ENCODE measurements at regions not wholly inside any gene's neighbourhood (a gene's known extent, or its start where the extent isn't known, plus 50 kb on each side); places are given as distances from the start of the nearest gene placed in this dataset.
"Not testable (repeated sequence)": the region's sequence is repeated elsewhere in the genome, so short reads cannot be mapped to it uniquely, and the experiment has no call there.

DNA sequence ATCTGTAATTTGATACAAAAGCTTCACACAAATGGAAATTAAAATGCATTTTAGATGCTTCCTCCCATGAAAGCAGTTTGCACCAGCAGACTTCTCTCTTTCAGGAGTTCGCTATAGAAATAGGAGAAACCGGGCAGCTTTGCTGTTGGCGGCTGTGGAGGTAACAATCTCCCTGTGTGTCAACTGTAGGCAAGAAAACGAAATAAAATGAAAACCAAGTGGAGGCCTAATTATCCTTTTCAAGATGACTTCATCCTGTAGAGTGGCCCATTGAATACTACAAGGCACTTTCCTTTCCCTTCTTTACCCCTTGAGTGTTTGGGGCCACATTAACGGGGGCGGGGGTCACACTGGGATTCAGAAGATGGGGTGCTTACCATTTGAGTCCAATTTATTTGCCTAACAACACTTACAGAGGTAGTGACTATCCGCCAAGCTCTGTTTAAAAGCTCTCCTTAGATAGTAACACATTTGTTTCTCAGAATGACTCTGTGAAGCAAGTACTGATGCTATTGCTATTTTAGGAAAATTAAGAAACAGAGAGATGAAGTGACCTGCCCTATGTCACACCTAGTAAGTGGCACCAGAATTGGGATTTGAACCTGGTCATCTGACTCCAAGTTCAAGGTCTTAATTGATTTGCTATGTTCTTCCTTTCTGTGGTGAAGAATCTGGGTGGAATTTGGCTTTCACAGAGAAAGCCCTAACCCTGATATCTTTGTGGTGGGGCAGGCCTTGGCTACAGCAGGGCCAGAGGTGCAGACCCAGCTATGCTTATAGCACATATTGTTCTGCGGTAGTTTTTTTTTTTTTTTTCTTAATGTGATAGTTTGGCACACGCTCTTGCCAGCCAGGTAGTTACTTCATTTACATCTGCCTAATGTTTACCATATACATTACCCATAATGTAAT is 125.5 kb upstream of the MPHOSPH6 start:
- DNase-seq = no peak

DNA sequence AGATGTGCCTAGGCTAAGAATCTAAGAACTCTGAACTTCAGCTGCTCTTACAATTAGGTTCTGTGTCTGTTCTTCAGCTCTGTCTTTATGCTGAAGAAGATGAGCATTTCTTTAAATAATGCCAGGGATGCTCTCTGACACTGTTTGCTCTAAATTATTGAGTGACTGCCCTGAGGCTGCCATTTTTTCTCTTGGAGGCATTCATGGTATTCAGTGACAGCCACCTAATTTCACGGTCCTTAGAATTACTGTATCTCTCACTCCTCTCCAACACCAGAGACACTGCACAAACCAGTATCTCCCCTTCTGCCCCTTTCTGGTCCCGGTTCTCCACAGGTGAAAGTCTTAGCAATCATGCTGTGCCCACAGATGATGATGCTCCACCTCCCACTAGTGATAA is 123.6 kb upstream of the MPHOSPH6 start:
- DNase-seq = no peak

DNA sequence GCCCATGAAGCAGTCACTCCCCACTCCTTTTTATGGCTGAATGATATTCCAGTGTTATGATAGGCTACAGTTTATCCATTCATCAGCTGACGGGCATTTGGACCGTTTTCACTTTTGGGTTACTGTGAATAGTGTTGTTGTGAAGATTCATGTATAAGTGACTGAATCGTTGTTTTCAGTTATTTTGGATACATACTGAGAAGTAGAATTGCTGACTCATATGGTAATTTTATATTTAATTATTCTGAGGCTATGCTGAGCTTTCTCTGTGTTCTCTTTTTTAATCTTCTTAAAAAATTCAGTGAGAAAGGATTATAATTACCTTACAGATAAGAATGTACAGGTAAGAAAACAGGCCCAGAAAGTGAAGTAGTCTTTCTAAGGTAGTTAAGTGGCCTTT is 117.9 kb upstream of the MPHOSPH6 start:
- no peak for DNase-seq

DNA sequence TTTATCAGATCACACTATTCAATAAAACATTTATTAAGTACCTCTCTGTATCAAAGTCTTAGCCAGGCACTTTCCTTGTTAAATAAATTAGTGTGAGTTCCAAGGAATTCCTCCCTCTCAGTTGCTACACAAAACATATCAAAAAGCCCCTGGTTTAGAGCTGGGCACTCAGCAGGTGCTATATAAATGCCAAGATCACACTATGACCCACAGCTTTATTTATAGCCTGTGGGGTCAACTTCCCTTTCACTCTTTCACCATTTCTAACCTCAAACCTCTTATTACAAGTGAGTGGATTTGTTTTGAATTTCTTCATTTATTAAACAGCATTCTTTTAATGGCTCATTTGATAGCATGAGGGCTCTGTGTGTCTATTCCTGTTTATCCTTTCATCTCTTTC is 112.6 kb upstream of the MPHOSPH6 start:
- no peak for DNase-seq

DNA sequence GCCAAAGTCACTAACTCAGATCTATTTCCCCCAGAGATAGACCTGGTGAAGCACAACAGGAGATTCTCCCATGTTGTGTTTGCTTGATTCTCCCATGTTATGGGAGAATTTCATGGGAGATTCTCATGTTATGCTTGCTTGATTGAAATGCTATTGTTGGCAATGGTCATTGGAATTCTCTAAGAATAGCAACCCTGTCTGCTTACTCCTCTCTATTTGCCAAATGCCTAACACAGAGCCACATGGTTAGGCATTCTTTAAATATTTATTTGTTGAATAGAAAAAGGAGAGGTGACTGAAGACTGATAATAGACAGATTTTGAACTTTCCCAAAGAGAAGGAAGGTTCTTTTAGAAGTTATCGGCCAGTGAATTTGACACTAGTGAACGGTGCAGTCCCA is 111.5 kb upstream of the MPHOSPH6 start:
- DNase-seq = no peak

DNA sequence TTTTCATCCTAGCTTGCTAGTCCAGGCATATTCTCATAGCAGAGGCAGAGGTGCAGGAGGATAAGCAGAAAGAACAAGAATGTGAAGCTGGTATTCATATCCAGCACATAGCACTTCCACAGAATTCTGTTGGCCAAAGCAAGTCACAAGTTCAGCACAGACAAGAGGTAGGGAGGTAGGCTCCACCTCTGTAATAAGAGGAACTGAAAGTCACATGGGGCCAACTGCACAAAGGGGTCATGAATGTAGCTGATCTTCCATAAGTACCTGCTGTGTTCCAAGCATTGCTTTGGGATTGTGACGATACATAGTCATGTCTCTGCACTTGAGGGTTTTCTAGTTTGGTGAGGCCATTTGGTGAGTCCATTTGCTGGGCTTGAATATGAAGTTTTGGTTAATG is 110.8 kb upstream of the MPHOSPH6 start:
- DNase-seq = no peak

DNA sequence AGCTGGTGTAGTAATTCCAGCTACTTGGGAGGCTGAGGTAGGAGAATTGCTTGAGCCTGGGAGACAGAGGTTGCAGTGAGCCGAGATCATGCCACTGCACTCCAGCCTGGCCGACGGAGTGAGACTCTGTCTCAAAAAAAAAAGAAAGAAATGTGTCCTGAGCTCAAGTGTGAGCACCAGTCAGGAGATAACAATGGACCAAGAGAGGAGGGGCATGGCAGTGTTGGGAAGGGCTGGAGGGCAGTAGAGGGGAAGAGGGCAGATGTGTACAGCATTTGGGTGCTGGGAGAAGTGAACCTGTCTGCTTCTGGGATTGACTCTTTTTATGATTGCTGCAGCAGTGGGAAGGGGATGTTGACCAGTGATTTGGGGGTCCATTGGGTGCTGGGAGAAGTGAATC is 105.3 kb upstream of the MPHOSPH6 start:
- not testable (repeated sequence) for DNase-seq

DNA sequence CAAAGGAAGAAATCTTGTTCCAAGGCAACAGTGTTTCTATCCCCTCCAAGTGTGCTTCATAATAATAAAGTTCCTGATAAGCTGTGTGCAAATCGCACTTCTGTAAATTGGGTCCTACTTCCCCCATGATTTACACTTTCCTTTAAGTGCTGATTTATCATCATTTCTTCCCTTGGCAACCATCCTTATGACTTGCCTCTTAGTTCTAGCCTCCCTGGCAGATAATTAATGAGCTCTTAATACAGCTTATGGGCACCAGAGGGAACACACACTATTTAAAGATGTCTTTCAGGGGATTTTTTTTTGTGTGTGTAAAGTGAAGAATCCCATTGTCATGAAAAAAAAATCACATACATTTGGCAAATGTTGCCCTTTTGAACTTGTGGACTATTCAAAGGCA is 101.6 kb upstream of the MPHOSPH6 start:
- no peak for DNase-seq

DNA sequence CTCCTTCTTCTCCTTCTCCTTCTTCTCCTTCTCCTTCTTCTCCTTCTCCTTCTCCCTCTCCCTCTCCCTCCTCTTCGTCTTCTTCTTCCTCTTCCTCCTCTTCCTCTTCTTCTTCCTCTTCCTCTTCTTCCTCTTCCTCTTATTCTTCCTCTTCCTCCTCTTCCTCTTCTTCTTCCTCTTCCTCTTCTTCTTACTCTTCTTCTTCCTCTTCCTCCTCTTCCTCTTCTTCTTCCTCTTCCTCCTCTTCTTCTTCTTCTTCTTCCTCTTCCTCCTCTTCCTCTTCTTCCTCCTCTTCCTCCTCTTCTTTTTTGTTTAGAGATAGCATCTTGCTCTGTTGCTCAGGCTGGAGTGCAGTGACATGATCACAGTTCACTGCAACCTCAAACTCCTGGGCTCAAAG is 97.7 kb upstream of the MPHOSPH6 start:
- not testable (repeated sequence) for DNase-seq

DNA sequence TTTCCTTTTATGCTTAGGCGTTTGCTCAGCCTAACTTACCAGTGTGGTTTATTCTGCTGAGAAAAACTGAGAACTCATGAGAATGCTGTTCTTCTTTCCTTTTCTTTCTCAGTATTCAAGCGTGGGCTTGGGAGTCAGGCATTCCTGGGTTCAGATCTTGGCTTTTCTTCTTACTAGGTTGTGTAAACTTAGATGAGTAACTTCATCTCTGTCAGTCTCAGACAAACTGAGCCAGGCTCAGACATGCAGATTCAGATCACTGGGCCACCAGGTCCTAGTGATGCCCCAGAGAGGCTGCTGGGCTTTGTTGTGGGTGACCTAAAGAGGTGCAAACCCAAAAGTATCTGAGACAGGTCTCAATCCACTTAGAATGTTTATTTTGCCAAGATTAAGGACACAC is 95.8 kb upstream of the MPHOSPH6 start:
- DNase-seq = no peak

DNA sequence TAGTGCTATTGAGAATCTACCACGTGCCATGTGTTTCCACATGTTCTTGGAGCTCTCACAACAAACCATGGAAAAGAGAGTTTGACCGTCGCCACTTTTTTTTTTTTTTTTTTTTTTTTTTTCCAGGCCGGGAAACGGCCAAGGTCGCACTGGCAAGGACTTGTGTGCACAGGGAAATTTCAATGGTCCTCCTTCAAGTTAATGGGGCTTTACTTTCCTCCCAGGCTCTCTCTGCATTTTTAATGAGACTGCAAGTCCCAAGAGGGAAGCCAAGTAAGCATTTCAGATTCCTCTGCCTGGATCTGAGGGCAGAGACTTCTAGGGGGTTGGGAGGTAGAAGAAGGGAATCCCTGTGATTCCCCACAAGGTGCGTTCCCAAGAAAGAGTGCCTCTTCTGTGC is 94.7 kb upstream of the MPHOSPH6 start:
- no peak for DNase-seq

DNA sequence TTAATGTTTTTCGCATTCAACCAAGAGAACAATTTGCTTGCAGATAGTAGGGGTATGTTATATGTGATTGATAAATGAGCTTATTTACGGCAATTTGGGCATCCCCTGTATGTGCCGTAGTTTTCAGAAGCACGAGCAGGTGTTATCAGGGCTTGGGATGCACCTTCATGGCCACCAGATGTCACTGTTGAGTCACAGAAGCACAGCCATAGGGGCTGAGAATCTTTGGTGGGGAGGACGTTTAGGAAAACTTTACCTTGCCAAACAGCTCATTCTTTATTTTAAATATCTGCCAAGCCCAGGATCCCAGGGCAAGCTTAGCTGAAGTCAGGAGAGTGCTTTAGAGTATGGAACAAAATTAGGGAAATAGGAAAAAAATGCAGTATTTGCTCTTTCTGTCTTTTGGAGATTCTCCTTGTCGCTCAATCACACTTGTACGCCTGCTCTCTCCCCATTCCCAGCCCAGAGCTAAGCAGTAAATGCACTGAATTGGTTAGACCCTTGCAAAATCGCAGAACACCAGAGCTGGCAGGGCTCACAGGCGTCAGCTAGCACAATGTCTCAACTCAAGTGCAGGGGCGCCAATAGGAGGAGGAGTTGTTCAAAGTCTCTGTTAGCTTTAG is 93.6 kb upstream of the MPHOSPH6 start:
- peak; percentile 27 to 55 for DNase-seq

DNA sequence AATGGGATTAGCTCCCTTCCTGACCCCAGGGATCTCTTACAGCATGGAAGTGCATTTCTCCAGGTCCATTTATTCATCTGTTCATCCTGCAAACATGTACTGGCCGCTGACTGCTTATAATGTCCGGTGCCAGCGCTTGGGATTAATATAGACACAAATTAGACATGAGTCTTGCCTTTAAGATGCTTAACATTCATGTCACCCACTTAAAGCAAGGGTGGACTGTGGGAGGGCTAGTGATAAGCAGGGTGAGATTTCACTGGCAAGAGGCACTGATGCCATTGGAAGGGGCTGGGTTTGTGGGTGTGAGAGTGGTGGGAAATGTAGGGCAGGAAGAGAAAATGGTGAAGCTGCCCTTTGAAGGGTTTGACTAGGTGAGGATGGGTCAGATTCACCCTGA is 92.2 kb upstream of the MPHOSPH6 start:
- DNase-seq = no peak

DNA sequence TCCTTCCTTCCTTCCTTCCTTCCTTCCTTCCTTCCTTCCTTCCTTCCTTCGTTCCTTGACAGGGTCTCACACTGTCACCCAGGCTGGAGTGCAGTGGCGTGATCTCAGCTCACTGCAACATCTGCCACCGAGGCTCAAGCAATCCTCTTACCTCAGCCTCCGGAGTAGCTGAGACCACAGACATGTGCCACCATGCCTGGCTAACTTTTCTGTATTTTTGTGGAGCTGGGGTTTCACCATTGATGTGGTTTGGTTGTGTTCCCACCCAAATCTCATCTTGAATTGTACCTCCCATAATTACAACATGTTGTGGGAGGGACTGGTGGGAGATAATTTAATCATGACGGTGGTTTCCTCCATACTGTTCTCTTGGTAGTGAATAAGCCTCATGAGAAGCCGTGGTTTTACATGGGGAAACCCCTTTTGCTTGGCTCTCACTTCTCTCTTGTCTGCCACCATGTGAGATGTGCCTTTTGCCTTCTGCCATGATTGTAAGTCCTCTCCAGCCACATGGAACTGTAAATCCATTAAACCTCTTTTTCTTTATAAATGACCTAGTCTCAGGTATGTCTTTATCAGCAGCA is 90.3 kb upstream of the MPHOSPH6 start:
- DNase-seq = no peak

DNA sequence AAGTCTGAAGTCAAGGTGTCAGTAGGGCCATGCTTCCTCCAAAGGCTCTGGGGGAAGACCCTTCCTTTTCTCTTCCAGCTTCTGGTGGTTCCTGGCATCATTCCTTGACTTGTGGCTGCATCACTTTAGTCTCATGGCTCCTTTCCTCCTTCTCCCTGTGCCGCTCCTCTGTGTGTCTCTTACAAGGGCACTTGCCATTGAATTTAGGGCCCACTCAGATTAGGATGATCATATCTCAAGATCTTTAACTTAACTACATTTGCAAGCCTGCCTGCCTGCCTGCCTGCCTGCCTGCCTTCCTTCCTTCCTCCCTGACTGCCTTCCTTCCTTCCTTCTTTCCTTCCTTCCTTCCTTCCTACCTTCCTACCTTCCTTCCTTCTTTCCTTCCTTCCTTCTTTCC is 89.7 kb upstream of the MPHOSPH6 start:
- DNase-seq = no peak

DNA sequence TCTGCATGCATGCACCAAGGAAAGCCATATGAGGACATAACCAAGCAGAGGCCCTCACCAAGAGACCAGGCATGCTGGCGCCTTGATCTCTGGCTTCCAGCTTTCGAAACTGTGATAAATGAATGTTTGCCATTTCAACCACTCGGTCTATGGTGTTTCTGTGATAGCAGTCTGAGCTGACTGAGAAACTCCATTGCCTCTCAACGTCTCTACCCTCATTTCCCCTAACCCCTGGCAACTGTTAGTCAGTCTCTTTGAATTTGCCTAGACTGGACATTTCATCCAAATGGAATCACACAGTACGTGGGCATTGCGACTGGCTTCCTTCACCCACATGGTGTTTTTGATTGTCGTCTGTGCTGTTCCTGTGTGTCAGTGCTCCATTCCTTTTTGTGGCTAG is 88.0 kb upstream of the MPHOSPH6 start:
- DNase-seq = no peak

DNA sequence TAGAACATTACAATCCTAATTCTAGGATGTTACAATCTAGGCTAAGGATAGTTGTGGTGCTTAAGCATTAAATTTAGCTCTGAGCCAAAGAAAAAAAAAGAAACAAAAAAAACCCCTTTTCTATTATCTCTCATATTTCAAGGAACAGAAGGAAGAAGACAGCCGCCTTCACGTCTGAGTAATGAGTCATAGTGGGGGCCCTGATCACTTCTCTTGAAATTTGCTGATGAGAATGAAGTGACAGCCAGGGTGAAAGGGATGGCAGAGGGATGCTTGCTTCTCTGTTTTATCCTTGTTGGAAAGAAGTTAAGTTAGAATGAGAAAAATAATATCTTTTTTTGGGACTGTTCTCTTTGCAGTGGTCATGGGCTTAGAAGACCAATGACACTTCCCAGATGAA is 82.6 kb upstream of the MPHOSPH6 start:
- no peak for DNase-seq

DNA sequence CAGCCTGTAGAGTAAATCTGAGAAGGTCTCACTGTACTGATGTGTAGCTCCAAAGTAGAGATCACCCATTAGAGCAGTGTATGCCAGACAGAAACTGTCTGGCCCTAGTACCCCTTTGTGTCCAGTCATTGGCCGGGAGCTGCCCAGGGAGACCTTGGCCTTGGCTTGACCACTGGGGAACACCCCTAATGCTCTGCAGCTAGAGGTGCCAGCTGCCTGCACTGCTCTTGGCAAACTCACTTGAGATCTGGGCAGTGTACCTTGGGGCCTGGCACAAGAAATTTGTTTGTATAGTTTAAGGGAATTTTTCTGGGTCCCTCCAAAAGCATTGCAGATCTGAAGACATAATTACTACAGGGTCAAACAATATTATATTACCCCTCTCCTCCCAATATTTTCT is 78.7 kb upstream of the MPHOSPH6 start:
- DNase-seq = no peak

DNA sequence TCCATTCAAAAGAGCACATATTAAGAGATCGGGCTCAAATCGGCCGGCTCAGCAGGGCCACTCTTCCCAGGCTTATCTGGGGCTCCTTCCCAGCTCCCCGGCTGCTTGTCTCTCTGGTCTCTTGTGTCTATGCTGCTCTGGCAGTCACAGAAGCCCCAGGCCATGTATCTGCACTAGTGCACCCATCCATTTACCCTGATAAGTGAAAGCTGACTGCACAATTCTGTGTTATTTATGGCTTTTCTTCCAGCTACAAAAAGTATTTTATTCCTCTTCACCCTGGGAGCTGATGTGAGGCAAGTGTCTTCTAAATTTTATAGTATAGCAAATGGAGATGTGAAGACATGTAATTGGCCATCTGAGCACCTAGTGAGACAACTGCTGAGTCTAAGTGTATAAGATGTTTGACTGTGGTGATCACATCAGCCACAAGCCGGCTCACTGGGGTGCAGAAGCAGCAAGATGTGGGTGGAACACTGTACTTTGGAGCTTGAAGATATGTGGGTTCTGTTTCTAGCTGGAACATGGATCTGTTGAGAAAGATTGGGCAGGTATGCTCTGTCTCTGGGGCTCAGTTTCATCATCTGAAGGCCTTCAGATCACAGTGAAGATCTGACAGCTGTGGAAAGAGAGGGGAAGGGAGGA is 78.1 kb upstream of the MPHOSPH6 start:
- no peak for DNase-seq

DNA sequence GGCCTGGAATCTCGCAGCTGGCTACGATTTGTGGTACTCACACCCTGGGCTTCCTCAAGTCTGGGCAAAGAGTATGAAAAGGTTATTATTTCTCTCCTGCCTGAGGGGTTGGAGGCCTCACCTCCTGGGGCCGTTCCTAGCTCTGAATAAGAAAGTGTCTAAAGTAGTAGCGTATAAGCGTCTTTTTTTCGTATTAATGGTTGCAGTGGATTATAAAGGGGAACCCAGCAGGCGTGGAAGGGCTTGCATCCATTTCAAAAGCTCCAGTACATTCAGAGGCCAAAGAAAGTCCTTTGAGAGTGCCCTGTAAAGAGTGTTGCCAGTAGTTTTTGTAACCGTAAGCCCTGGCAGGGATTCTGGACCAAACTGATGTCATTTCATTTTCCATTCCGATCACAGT is 72.2 kb upstream of the MPHOSPH6 start:
- DNase-seq = no peak

DNA sequence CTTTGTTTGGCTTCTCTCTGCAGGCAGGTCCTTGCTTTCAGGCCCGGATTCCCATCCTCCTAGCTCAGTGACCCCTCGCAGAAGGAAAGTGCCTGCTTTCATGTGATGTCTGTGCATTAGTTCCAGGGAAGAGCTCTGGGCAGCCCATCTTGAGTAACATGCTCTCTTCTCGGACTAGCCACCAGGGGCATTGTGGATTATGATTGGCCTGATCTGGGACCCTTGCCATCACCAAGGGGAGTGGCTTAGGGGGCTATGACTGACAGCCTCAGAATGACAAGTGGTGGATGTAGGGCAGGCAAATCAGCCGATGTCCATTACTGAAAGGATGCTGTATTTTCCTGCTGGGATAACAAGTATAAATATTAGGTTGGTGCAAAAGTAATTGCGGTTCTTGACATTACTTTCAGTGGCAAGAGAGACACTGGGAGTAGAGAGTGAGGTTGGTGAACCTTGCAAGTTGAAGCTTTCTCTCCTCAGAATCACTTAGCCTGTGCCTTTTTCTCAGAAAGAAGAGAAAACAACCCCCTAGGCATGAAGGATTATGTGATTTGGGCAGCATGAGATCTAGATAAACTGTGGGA is 71.5 kb upstream of the MPHOSPH6 start:
- DNase-seq = no peak

DNA sequence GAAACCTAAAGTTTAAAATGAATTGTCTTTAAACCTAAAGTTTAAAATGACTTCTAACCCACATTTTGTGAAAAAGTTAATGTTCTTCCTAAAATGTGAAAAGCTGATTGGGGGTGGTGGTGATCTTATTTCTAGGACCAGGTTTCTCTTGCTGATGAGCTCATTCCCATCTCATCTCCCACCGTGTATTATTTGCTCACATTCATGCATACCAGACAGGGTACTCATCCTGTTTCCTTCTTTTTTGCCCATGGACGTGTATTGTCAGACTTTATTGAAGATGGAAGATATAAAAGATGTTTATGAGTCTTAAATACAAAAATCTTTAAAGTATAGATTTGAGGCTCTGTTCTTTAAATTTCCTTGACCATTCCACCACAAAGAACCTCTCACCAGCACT is 70.1 kb upstream of the MPHOSPH6 start:
- DNase-seq = no peak

DNA sequence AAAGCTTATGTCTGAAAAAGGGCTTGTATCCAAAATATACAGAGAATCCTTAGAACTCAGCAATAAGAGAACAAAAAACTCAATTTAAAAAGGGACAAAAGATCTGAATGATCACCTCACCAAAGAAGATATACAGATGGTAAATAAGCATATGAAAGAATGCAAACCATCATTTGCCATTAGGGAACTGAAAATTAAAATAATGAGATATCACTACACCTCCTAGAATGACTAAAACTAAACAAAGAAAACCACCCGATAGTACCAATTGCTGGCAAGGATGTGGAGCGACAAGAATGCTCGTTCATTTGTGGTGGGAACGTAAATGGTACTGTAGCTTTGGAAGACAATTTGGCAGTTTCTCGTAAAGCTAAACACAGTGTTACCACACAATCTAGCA is 66.9 kb upstream of the MPHOSPH6 start:
- no peak for DNase-seq
